GM23248 (cell line): ENCODE measurements at regions not wholly inside any gene's neighbourhood (a gene's known extent, or its start where the extent isn't known, plus 50 kb on each side); places are given as distances from the start of the nearest gene placed in this dataset.

Experiments used
- DNase-seq: peaks from one replicate; pipeline ENCODE4 v3.0.0-alpha.2; 2015
- H2AFZ ChIP-seq: fragments of 200-600 bp; sonication (generic); 2 replicates; pipeline ENCODE4 v1.6.1; 2016; ENCODE audit warnings: antibody characterized with exemption
- H3F3A ChIP-seq: fragments of 200-600 bp; sonication (generic); 2 replicates; pipeline ENCODE4 v1.6.1; 2016; ENCODE audit warnings: mild to moderate bottlenecking, antibody characterized with exemption, mixed run types; ENCODE audit not compliant: insufficient read depth
- H3K27ac ChIP-seq: fragments of 200-600 bp; sonication (generic); 2 replicates; pipeline ENCODE4 v1.5.1; 2016; ENCODE audit warnings: mild to moderate bottlenecking
- H3K27me3 ChIP-seq: fragments of 200-600 bp; sonication (generic); replicated peaks from 2 replicates; pipeline ENCODE4 v1.6.1; 2016; ENCODE audit warnings: mild to moderate bottlenecking; ENCODE audit not compliant: insufficient read depth
- H3K36me3 ChIP-seq: fragments of 200-600 bp; sonication (generic); 2 replicates; pipeline ENCODE4 v1.6.1; 2016; ENCODE audit warnings: low read depth, mild to moderate bottlenecking
- H3K4me1 ChIP-seq: fragments of 200-600 bp; sonication (generic); 2 replicates; pipeline ENCODE4 v1.6.1; 2016; ENCODE audit warnings: mild to moderate bottlenecking; ENCODE audit not compliant: insufficient read depth
- H3K4me2 ChIP-seq: fragments of 200-600 bp; sonication (generic); one replicate; pipeline ENCODE4 v1.6.1; 2016; ENCODE audit warnings: mild to moderate bottlenecking; ENCODE audit not compliant: unreplicated experiment
- H3K4me3 ChIP-seq: fragments of 200-600 bp; sonication (generic); 2 replicates; pipeline ENCODE4 v1.5.1; 2016; ENCODE audit warnings: mild to moderate bottlenecking
- H3K79me2 ChIP-seq: fragments of 200-600 bp; sonication (generic); 2 replicates; pipeline ENCODE4 v1.6.1; 2016; ENCODE audit warnings: mild to moderate bottlenecking; ENCODE audit not compliant: insufficient read depth
- H3K9ac ChIP-seq: fragments of 200-600 bp; sonication (generic); 2 replicates; pipeline ENCODE4 v1.6.1; 2016; ENCODE audit warnings: mild to moderate bottlenecking
- H3K9me2 ChIP-seq: fragments of 200-600 bp; sonication (generic); 2 replicates; pipeline ENCODE4 v1.6.1; 2016; ENCODE audit warnings: mixed run types, mild to moderate bottlenecking, moderate library complexity; ENCODE audit not compliant: insufficient read depth
- H3K9me3 ChIP-seq: fragments of 200-600 bp; sonication (generic); one replicate; pipeline ENCODE4 v1.6.1; 2017; ENCODE audit warnings: low read depth
- H4K20me1 ChIP-seq: fragments of 200-600 bp; sonication (generic); 2 replicates; pipeline ENCODE4 v1.6.0; 2016; ENCODE audit not compliant: insufficient read depth
- EZH2 ChIP-seq: fragments of 200-600 bp; sonication (generic); IDR thresholded peaks from 2 replicates; pipeline ENCODE4 v1.6.1; 2018; ENCODE audit warnings: antibody characterized with exemption, mild to moderate bottlenecking; ENCODE audit not compliant: insufficient read depth, poor library complexity, severe bottlenecking
- EZH2phosphoT487 ChIP-seq: fragments of 200-600 bp; sonication (generic); IDR thresholded peaks from 2 replicates; pipeline ENCODE4 v1.6.1; 2018; ENCODE audit warnings: antibody characterized with exemption, moderate library complexity, mild to moderate bottlenecking, low read depth; ENCODE audit not compliant: insufficient read depth
- WGBS, 2 experiments: methylation state at CpG; one replicate each; pipeline ENCODE4 v1.1.6; 2015 to 2017; ENCODE audit warnings: low lambda C conversion rate in 2 of 2, low coverage in 1 of 2; ENCODE audit errors: missing lambda C conversion rate in 2 of 2; 5-methylcytosine and 5-hydroxymethylcytosine counted together
- in situ Hi-C: fragments of 300-500 bp; cut with MboI; formaldehyde crosslinking; loops from 2 replicates; pipeline ENCODE4 v1.15.0; 2020

GRCh38 chr2:133886735-133887675, 318.7 kb upstream of the NCKAP5 start:
- no peaks in the 10 kb centered on the region for H3K79me2 ChIP-seq
- H3K36me3 ChIP-seq: no peaks in the 10 kb centered on the region
- 17 to 19% methylated on average over 19 of the region's 19 CpGs for WGBS, 2 experiments
- no peak overlapping the region for H3K27ac ChIP-seq
- H3K9ac ChIP-seq: no peak overlapping the region
- in situ Hi-C loops: loop anchor here (25.0 kb wide), 2 partner anchors 350 to 525 kb away; no protein-coding TSS in a partner anchor
- TF ChIP-seq EZH2phosphoT487: no peak
- TF ChIP-seq EZH2: no peak
- peak overlapping the region; percentile 50 for H2AFZ ChIP-seq
- peak; percentile 83 for DNase-seq
- H3K4me2 ChIP-seq: peak overlapping the region; percentile 67
- H3K4me3 ChIP-seq: peak overlapping the region; percentile 31
- peaks cover 8% of the 10 kb centered on the region; the same call in 1 of the 2 replicates for H3F3A ChIP-seq
- no peaks in the 10 kb centered on the region for H3K9me2 ChIP-seq
- no peaks in the 10 kb centered on the region for H4K20me1 ChIP-seq
- no peaks in the 10 kb centered on the region for H3K9me3 ChIP-seq
- H3K4me1 ChIP-seq: peaks cover 12% of the 10 kb centered on the region
- peaks cover 12% of the 10 kb centered on the region for H3K27me3 ChIP-seq

- peaks cover 12% of the 10 kb centered on the region for H3K4me1 ChIP-seq
- no peak for TF ChIP-seq EZH2
- no peak for TF ChIP-seq EZH2phosphoT487
- H4K20me1 ChIP-seq: no peaks in the 10 kb centered on the region
- no peaks in the 10 kb centered on the region for H3K9me2 ChIP-seq
- WGBS, 2 experiments: 61 to 63% methylated on average over 4 of the region's 4 CpGs
- no peak overlapping the region for H3K9ac ChIP-seq
- no peak overlapping the region for H3K27ac ChIP-seq
- H3K27me3 ChIP-seq: peaks cover 12% of the 10 kb centered on the region
- peaks cover 8% of the 10 kb centered on the region; the same call in 1 of the 2 replicates for H3F3A ChIP-seq
- no peaks in the 10 kb centered on the region for H3K9me3 ChIP-seq
- H3K79me2 ChIP-seq: no peaks in the 10 kb centered on the region
- H3K4me2 ChIP-seq: no peak overlapping the region
- H3K36me3 ChIP-seq: no peaks in the 10 kb centered on the region
- no peak overlapping the region for H3K4me3 ChIP-seq
- H2AFZ ChIP-seq: no peak overlapping the region
- DNase-seq: peak; percentile 1
- in situ Hi-C loops: loop anchor here (25.0 kb wide), 2 partner anchors 350 to 525 kb away; no protein-coding TSS in a partner anchor
Measured at GRCh38 chr2:133887676-133888040, 319.4 kb upstream of the NCKAP5 start.

GRCh38 chr2:133888107-133888506, 319.8 kb upstream of the NCKAP5 start:
- H3K27ac ChIP-seq: no peak overlapping the region
- no peaks in the 10 kb centered on the region for H3K9me2 ChIP-seq

GRCh38 chr2:133888621-133889219, 320.5 kb upstream of the NCKAP5 start:
- H3K27ac ChIP-seq: no peak overlapping the region
- peaks cover 8% of the 10 kb centered on the region; the same call in 1 of the 2 replicates for H3F3A ChIP-seq
- H3K9me3 ChIP-seq: no peaks in the 10 kb centered on the region
- no peaks in the 10 kb centered on the region for H3K9me2 ChIP-seq
- no peak overlapping the region for H2AFZ ChIP-seq
- H3K4me2 ChIP-seq: no peak overlapping the region
- in situ Hi-C loops: loop anchor here (25.0 kb wide), 2 partner anchors 349 to 524 kb away; no protein-coding TSS in a partner anchor
- no peaks in the 10 kb centered on the region for H3K36me3 ChIP-seq
- 78 to 81% methylated on average over 8 of the region's 8 CpGs for WGBS, 2 experiments
- H3K4me1 ChIP-seq: peaks cover 12% of the 10 kb centered on the region
- no peaks in the 10 kb centered on the region for H4K20me1 ChIP-seq
- no peak for DNase-seq
- TF ChIP-seq EZH2: no peak
- TF ChIP-seq EZH2phosphoT487: no peak
- no peak overlapping the region for H3K4me3 ChIP-seq
- H3K9ac ChIP-seq: no peak overlapping the region
- no peaks in the 10 kb centered on the region for H3K79me2 ChIP-seq
- peaks cover 12% of the 10 kb centered on the region for H3K27me3 ChIP-seq

More at GRCh38 chr2:133888107-133888506, 319.8 kb upstream of the NCKAP5 start:
- no peaks in the 10 kb centered on the region for H3K36me3 ChIP-seq
- no peaks in the 10 kb centered on the region for H3K79me2 ChIP-seq
- TF ChIP-seq EZH2 (no peak), EZH2phosphoT487 (no peak)
- H3K27me3 ChIP-seq: peaks cover 12% of the 10 kb centered on the region
- WGBS, 2 experiments: 75 to 83% methylated on average over 8 of the region's 8 CpGs
- H3K4me3 ChIP-seq: no peak overlapping the region
- peaks cover 8% of the 10 kb centered on the region; the same call in 1 of the 2 replicates for H3F3A ChIP-seq
- no peak overlapping the region for H3K9ac ChIP-seq
- H4K20me1 ChIP-seq: no peaks in the 10 kb centered on the region
- H2AFZ ChIP-seq: no peak overlapping the region
- no peak for DNase-seq
- in situ Hi-C loops: loop anchor here (25.0 kb wide), 2 partner anchors 349 to 524 kb away; no protein-coding TSS in a partner anchor
- peaks cover 12% of the 10 kb centered on the region for H3K4me1 ChIP-seq
- H3K4me2 ChIP-seq: no peak overlapping the region
- no peaks in the 10 kb centered on the region for H3K9me3 ChIP-seq
